Mucosa of gallbladder (tissue), 1 donor: ENCODE measurements at regions not wholly inside any gene's neighbourhood (a gene's known extent, or its start where the extent isn't known, plus 50 kb on each side); places are given as distances from the start of the nearest gene placed in this dataset.
A peak's percentile ranks its signal among the peaks of the same experiment; 100 is the strongest.
"Not testable (repeated sequence)": the region's sequence is repeated elsewhere in the genome, so short reads cannot be mapped to it uniquely, and the experiment has no call there.

Experiments used
- DNase-seq: peaks from one replicate; pipeline ENCODE4 v3.0.0-alpha.2; 2020; ENCODE audit warnings: low spot score
- donor health status: DM: no; HTN: no; CAD: no.

DNA sequence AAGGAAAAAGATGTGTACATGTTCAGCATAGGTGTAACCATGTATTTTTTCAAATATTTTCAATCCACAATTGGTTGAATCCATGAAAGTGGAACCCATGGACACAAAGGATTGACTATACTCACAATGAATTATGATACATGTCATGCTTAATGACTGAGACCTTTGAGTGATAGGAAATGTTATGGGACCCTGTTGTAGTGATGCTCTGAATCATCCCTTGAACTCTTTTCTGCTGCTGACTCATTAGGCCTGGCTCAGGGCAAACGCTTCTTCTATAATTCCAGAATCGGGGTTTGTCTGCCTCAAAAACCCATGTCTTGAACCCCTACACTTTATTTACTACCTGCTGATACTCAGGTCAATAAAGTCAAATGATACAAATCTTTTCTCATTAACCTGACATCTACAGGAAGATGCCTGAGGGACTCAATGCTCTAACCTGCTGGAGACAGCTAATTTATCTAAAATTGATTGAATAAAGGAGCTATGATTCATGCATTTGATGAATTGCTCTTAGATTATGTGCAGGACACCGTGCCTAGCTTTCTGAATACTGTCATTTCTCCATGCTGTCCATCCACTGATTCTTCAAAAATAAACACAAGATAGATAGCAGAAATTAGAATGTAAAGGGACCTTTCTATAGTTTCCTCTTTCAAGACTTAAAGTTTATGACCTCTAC, 260.1 kb downstream of the PRELID2 start:
- no peak for DNase-seq

DNA sequence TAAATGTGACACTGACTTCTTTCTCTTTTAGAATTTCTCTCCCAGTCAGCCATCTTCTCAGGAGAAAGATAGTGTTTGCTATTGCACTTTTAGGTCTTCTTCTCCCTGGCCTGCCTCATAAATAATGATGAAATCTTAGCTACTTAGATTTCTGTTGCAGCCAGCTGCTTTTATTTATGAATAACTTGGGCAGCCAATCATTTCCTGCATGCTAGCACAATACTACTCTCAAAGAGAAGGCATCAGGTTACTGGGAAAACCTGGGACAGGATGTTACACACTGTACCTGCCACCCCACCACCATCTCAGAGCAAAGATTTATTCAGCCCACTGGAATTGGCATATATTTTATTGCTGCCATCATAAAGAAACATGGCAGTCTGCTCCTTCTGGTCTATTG, 266.6 kb downstream of the PRELID2 start:
- no peak for DNase-seq

DNA sequence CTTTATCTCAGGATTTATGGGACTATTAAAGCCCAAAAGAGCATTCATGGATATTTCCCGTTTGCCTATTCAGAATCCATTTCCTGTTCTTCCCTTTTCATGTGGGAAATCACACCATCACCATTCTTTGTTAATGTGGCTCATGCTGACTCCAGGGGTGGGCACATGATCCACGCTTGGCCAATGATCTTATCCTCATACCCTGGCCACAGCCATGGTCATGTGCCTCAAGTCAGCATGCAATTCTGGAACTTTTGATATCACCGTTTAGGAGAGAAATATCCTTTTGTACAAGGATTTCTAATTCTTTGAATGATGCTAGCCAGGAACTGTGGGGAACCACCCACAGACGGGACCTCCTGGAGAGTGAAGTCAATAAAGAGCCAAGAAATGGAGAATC, 272.2 kb downstream of the PRELID2 start:
- DNase-seq: no peak

DNA sequence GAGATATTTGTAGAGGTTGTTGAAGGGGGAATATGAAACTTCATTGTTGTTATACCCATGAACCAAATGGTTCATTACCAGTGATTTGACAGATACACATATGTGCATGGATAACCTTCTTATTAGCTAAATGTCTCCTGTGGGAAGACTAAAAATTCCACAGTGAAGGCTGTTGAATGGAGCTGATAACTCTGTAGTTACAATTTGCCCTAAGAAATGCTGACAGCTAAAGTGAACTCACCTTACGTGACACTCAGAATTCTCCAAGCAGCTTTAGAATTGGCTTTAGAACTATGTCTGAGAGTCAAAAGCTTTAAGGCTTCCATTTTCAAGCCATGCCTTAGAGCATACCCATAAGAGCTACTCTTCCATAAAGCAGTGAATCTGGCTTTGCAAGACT, 276.9 kb downstream of the PRELID2 start:
- DNase-seq: no peak

DNA sequence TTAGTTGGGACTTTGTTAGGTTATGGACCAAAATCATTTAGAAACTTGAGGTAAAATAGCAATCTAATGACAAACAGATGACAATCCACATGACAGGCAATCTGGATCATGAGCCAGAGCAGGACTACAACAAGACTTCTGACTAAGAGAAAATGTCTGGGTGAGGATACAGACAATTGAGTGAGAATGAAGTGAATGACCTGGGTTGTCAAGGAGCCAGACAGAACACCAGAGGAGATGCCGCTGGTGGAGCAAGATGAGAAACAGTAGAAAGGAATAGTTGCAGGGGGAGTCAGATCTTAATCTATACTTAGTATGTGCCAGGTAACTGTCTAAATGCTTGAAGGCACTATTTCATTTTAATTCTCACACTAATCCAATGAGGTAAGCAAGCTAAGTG, 277.8 kb downstream of the PRELID2 start:
- DNase-seq: no peak

DNA sequence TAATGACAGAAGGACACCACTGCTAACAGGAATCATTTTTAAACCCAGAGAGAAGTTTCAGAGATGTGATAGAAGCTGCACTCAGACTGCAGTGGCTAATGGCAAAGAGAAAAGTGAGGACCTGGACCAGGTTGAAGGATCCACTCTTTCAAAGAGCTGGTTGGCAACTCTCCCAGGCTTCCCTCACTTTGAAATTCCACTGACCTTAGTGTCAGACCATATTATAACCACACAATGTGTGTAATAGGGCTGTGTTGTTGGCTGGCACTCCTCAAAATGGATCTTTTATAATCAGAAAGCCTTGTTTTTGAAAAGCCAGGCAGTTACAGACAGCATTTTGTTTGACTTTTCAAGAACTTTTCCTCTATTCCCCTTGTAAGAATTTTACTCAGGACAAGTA, 280.7 kb downstream of the PRELID2 start:
- peak; percentile 49 for DNase-seq

DNA sequence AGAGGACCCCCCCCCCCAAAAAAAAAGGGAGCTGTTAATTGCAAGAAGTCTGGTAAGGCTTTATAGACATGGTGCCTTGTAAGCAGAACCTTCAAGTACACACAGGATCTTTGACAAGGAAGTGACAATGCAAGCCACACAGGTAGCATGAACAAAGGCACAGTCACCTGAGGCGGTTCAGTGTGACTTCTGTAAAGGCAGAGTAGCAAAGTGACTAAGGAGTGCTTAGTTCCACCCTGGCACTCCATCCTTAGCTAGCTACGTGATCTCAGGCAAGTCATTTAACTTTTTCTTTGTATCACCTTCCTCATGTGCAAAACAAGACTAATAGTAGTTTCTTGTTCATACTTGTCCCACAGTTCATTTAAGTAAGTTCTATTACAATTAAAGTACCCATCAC, 282.0 kb downstream of the PRELID2 start:
- DNase-seq: peak; percentile 52

DNA sequence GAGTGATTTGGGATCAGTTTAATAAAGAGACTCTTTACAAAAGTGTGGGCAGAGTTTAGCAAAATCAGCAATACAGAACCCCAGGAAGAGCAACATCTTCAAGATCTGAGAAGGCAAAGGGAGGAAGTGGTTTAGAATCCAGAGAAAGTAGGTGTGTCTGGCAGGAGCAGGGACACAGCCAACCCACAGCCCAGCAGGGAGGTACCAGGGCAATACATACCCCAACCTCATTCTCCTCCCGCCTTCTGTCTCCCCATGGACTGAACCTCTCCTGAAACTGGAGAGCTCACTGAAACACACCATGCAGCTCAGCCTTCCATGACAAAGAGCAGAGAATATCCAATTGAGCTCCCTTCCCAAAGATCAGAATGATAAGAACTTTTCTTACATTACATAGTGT, 283.4 kb downstream of the PRELID2 start:
- no peak for DNase-seq

DNA sequence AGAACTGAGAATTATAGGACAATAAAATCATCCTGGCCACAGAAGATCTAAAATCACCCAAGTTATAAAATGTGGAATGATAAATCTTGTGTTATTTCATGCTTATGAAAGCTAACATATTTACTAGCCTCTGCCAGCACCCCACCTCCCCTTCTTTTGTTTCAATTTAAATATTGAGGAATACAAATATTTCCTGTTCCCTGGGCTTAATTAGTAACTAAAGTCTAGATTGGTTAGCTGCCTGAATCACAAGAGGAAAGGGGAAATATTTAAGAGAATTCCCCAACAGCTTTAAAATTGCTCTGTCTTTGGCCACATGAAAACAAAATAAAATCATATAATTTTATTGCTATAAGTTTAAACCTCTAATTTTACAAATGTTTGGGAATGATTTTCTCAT, 287.0 kb downstream of the PRELID2 start:
- DNase-seq: no peak

DNA sequence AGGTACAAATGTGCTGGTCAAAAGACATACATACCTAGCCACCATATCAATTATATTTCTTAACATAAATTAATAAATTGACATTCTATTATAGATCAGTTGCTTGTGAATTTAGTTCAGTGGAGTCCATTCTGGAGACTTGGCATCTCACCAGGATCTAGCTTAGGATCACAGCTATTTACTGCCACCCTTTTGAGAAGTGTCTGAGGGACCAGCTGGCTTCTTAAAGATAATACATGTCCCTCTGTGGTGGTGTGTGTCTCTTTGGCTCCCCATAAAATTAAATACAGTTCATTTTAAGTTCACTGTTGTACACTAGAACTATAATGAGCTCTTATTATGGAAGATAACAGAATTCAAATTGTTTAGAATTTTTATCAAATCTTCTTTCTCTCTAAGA, 290.7 kb downstream of the PRELID2 start:
- DNase-seq: no peak

DNA sequence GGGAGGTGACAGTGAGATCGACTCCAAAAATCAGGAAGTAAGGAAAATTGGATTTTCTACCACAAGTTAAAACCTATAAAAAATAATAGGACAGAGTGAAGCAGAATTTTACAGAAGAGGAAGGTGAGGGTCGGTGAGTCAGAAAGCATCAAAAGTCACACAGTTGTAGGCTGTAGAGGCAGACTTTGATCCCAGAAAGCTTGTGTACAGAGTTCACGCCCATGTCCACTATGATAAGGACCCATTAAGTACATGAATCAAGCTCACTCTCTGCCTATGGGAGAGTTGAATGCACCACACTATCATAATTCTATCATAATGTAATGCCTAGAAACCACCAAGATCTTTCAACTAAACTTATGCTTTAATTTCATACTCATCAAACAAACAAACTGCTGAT, 291.2 kb downstream of the PRELID2 start:
- peak; percentile 47 for DNase-seq

DNA sequence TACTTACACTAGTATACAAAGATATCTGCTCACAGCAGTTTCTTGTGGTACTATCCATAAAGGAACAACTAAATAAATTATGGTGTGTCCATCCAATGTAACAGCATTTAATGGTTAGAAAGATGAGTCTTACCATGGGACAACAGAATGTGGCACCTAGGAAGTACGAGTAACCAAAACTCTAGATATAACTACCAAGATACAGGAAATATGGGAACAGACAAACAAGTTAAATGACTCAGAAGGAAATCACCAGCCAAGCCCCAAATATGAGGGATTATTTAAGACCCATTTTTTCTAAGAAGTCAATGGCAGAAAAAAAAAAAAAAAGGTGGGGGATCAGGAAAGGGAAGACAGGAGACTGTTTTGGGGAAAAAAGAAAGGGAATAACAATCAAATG, 294.8 kb downstream of the PRELID2 start:
- no peak for DNase-seq

DNA sequence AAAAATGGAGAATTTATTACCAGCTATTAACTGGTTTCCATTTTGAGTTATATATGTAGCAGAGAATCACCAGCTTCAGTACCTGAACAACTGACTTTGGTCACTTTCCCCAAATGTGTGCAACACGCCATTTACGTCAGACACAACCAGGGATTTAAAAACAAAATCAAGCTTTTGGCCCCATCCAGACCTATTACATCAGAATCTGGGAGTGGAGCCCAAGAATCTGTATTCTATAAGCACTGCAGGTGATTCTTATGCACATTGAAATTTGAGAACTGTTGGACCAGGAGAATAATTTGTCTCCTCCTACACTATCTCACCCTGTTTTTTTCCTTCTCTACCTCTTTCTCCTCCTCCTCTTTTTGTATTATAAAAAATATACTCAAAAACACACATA, 295.9 kb downstream of the PRELID2 start:
- DNase-seq: no peak

DNA sequence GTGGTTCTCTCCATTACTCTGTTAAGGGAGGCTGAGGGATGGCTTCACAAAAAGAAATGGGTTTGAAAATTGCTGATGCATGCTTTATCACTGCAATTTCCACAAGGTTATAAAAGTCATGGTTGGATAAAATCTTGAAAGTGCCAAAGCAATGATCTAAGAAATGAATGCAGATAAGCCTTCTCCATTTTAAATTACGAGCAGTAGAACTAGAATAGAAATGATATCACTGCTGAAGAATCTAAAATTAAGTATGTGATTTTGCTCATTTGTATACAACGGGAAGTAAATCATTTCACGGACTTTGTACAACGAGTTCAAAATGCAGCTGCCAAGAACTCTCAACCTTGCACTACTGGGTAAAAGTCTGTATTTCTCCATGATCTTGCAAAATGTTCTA, 299.0 kb downstream of the PRELID2 start:
- DNase-seq: no peak

DNA sequence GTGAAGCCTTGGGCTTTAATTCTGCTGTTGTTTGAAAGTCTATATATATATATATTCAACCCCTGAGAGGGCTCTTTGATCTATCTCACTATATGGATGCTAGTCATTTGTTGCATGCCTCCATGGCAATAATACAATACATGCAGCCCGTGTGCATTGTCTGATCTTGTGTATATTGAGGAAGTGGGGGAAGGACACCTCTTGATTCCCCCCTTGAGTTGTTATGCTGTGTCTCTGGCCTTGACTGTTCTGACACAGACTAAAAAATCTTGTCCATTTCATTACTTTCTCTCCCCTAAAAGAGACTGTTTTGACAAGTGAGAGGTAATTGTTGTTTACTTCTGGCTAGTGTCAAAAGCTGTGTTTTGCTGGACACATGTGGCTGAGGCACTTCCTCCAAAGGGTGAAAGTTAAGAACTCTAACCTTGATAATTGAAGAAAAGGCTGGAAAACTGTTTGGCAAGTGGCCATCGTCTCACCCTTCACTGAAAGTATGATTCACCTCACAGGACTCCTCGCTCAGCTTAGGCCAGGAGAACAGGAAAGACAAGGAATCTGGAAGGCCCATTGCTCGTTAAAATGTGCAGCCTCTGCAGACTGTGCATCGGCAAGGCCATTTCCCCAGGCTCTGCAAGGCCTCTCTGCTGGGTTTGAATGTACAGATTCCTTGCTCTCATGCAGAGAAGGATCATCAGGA, 304.0 kb downstream of the PRELID2 start:
- DNase-seq: peak; percentile 89

DNA sequence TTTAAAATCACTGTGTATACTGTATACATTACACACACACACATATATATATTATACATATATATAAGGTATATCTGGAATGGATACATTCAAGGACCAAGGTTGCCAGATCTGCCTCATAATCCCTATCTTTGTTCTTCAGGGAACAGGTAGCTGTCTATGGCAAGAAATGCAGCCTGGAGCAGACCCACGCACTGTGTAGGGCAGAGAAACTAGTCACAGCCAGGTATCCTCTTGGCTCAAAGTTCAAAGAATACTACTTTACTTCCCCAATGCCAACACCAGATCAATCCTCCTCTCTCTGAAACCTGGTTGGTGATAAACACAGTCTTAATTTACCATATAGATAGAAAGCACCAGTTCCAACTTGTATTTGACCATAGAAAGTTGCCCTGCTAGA, 313.6 kb downstream of the PRELID2 start:
- DNase-seq: peak; percentile 54

DNA sequence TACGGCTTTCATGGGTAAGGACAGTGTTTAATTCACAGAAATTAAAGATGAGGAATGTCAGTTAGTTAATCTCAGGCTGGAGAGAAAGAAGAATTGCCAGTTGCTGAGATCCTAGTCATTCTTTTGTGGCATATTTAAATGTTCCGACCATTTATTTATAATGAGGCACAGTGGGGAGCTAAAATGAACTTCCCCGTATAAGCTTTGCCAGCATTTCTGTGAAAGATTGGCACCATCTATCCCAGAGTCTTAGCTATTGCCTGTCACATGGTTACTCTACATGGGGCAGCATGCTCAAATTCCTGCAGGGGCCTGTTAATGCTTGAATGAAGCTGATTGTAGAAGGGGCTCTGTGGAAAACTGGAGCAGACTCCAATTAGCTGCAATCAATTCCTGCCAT, 314.1 kb downstream of the PRELID2 start:
- no peak for DNase-seq

DNA sequence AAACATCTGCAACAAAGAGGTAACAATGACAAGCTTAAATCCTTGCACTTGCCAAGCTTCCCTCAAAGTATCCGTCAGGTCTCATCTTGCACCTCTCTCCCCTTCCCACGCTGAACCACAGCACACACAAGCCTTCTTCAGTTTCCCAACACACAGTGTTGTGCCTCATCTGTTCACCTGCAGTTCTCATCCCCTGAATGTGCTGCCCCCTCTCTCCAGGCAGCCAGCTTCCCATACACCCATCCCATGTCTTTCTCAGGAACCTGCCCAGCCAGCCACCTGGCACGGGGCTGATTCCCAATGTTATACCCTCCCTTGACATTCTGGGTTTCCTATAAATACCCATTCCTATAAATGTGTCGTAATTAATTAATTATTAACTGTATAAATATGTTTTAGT, 314.8 kb downstream of the PRELID2 start:
- no peak for DNase-seq

DNA sequence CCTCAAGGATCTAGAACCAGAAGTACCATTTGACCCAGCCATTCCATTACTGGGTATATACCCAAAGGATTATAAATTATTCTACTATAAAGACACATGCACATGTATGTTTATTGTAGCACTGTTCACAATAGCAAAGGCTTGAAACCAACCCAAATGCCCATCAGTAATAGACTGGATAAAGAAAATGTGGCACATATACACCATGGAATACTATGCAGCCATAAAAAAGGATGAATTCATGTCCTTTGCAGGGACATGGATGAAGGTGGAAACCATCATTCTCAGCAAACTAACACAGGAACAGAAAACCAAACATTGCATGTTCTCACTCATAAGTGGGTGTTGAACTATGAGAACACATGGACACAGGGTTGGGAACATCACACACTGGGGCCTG, 317.6 kb downstream of the PRELID2 start:
- DNase-seq: not testable (repeated sequence)

DNA sequence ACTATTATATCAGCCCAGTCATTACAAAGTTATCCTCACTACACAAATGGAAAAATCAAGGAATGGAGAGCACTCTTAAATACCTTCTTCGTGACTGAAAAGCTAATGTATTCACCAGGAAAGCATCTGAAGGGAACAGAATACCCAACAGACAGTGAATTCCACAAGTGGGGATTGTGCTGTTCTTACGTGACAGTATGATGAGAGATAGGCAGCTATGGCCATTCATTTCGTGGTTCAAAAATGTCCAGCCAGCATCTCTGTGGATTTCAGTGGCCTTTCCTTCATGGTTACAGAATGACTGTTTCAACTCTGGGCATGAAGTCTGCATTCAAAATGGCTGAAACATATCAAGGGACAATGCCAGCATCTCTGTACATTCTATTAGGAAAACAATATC, 323.8 kb downstream of the PRELID2 start:
- DNase-seq: no peak

DNA sequence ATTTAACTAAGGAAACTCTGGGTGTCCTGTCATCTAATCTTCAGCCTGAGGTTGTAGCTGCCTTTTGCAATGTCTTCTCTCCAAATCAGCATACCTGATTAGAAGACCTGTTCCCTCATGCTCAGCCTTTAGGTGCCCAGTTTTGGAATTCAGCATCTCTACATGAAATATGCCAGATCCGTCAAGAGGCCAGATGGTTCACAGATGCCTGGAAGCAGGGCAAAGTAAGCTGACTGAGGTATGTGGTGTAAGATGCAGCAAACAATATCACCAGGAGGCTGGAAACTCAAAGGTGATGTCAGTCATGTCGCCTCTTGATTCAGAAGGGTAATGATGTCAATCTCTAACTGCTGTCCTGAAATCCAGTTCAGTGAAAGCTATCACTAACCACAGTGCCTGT, 324.4 kb downstream of the PRELID2 start:
- no peak for DNase-seq

DNA sequence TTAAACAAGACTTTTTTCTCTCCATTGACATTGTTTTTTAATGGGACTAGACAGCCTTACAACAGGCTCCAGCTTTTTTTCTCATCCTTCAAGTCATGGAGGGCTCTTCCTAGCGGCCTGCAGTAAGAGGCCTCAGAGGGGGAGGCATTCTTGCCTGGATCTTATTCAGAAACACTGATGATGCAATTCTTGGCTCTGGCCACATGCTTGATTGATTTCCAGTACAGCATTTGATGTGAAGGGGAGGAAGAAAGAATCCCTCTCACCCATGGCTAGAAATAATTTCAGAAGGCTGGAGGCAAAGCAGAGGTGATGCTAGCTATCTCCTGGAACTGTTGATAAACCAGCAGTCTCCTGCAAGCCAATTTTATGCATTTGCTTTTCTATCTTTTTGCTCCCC, 324.8 kb downstream of the PRELID2 start:
- DNase-seq: peak; percentile 72

DNA sequence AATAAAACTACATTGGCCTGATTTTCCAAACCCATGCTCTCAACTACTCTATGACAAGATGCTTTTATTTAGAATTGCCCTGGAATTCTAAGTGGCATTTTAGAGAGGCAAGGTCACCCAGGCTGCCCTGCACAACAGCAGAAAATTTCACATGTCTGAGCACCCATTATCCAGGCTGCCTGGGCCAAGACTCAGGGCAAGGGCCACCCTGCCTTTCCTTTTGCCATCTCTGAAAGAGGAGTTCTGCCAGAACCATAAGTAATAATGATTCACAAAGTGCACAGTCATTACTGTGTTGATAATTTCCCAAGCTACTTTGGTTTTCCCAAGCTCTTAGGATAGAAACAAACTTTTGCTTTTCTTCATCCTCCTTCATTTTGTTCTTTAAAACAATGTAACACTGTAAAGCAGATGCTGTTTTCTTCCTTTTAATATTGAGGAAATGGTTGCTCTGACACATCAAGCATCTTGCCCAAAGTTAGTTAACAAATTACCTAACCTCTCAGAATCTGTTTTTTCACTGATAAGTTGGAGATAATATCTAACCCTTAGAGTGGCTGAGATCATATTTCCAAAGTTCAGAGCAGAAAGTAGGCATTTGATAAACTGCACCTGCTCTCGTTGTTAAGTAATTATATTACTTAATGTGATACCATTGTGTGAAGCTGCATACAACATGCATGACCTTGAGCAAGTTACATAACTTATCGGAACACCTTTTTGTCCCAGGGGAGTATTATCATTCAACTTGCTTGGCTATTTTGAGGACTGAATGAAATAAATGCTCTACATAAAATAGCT, 325.6 kb downstream of the PRELID2 start:
- peak; percentile 32 for DNase-seq
